IPS-NIHi7 (cell line): ENCODE measurements at regions not wholly inside any gene's neighbourhood (a gene's known extent, or its start where the extent isn't known, plus 50 kb on each side); places are given as distances from the start of the nearest gene placed in this dataset.
"Not testable (repeated sequence)": the region's sequence is repeated elsewhere in the genome, so short reads cannot be mapped to it uniquely, and the experiment has no call there.

Experiments
- DNase-seq: peaks from one replicate; pipeline ENCODE4 v3.0.0; 2012; ENCODE audit warnings: mixed read lengths; ENCODE audit errors: extremely low spot score

DNA sequence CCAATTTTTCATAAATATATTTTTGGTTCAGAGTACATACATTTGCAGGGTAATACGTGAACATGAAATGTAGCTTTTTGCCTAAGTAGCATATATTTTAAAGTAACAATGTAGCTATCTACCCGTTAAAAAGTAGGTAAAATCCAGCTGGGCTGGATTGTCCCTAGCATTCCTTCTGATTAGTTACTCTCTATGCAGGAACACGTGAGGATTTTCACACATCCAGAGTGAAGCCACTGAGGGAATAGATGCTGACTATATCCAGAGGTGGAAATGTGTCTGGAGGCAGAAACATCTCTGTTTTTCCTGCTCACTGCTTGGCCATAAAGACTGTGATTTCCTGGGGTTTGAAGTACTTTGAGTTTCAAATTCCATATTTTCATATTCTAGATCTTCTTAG lies 338.9 kb upstream of the KIAA1217 start:
- DNase-seq = no peak

DNA sequence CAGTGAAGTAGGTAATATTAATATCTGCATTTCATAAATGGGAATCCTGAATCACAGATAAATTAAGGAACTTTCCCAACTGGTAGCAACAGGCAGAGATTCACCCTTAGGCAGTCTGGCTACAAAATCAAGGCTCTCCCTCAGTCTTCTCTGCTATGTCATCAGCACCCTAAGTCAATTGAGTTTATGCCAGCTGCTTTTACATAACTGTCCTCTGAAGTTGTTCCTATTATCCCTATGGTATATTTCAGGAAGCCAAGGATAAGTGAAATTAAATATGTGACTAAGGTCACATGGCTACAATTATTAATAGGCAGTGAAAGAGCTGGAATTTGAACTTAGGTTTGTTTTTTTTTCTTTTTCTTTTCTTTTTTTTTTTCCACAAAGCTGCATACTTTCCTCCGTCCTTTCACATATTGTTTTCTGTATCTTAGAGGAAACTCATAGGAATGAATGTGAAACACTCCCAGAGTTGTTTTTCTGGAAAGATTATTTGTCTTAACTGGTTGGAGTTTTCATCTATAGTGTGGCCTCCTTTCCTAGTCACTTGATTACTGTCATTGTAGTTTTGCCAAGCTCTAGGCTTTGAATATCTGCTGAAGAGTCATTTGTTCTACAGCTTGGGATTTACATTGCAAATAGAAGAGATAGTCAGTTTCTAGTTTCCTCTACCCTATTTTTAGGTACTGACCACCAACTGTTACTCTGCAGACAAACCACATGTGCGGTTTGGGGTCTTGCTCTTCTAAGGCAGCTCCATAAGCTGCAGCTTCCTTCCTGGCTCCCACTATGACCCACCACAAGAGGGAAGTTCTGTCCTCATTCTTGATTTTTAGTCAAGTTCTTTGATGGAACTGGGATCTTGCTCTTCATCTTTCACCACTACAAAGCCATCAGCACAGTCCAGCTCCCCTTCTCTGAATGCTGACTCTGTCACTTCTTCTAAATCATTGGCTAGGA lies 338.0 kb upstream of the KIAA1217 start:
- DNase-seq = no peak

GRCh38 chr10:23872290-23872689 lies 336.6 kb upstream of the KIAA1217 start:
- DNase-seq = no peak

- no peak for DNase-seq
Observed at GRCh38 chr10:23877791-23878320, 331.1 kb upstream of the KIAA1217 start.

- no peak for DNase-seq
Observed at GRCh38 chr10:23884670-23885069, 324.3 kb upstream of the KIAA1217 start.

GRCh38 chr10:23885853-23886252 lies 323.1 kb upstream of the KIAA1217 start:
- no peak for DNase-seq

DNA sequence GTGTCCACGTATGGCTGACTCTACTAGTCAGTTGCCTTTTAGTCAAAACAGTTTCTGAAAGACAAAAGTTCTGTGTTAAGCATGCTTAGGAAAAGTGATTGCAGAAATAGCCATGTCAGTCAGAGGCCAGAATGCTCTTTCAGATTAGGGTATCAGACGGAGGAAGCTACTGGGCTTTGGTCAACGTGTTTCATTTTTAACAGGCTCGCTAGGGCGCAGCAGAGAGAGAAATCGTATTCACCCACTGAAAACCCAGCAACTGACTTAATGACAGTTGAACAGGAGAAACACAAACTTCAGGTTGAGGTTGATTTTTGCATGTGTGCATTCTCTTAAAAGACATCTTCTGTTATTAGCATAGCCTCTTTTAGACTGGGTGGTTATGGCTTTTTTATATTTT lies 322.6 kb upstream of the KIAA1217 start:
- DNase-seq = peak; percentile 48

- DNase-seq = no peak
Observed at GRCh38 chr10:23891301-23891700, 317.6 kb upstream of the KIAA1217 start.

- DNase-seq = no peak
Observed at GRCh38 chr10:23892296-23892695, 316.6 kb upstream of the KIAA1217 start.

DNA sequence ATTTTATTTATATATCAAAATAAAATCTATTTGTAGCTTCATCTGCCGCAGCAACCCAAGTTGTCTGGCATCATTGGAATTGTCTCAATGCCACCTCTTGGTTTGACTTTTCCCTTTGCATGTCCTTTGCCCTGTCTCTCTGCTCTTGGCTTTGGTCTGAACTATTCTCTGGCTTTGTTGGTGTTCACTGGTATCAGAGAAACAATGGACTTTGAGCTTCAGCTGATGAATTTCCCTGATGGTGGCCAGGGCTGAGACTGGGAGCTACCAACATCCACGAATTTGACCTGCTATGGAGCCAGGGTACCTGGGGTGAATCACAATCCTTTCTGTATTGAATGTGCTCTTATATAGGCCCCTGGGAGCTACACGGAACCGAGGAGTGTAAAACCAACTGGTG lies 311.7 kb upstream of the KIAA1217 start:
- no peak for DNase-seq

DNA sequence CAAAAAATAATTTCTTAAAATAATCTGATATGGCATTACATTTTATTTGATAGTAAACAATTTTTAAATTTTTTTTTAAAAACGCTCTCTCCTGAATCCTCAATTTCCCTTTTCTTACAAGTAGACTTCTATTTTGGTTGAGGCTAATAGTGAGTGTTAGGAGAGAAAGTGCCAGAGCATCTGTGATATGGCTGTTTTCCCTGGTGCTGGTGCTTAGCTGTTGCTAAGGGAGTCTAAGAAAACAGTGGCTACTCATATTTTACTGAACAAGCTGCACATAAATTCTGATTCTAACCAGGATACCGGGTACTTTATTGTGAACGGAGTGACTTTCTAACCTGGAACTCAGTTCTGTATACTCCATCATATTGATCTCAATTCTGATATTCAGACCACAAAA lies 311.1 kb upstream of the KIAA1217 start:
- no peak for DNase-seq

DNA sequence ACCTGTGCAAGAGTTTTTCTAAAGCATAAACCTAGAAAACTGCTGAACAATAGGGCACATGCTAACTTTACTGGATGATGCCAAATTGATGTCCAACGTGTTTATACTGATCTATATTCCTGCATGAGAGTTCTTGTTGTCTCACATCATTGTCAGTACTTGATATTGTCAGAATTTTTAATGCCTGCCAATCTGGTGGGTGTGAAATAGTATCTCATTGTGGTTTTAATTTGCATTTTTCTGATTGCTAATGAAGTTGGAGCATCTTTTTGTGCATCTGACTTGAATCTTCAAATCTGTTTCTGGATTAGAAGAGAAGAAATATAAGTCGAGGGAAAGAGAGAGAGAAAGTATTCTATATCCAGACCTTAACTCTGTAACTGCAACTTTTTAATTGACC lies 309.8 kb upstream of the KIAA1217 start:
- no peak for DNase-seq

DNA sequence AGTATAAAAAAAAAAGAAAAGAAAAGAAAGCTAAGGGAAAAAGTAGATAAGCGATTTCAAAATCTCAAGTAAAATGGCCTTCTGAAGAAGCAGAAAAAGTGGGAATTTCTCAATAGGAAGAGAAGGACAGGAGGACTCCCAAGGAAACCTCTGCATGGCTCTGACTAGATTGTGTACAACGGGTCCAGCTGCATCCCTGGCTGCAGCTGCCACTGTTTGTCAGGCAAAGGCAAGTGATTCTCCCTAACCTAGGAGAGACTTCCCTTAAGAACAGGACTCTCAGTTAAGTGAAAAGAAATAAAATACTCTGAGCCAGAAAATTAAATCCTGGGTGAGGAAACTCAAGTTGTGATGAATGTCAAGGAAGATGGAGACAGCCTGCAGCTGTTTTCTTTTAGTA lies 298.6 kb upstream of the KIAA1217 start:
- DNase-seq = no peak

DNA sequence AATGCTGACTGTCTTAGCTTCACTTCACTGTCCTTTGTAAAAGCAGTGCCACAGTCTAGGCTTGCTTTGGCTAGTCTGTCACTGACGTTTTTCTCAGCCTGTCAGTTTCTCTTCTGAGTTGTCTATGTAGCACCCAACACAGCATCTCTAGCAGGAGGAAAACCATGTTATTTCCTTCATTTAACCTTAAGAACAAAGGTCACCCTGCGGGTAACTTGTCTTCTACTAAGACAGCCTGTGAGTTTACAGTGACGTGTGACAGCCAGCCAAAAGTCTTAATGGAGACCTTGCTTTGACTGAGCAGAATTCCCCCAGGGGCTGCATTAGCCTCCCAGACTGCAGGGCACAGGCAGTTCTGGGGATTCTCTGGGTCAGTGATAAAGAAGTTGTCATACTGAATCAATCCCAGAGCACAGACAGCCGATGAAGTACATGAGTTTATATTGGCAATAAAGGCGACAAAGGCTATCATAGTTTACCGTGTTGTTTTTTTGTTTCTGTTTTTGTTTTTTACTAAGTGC lies 296.0 kb upstream of the KIAA1217 start:
- no peak for DNase-seq

DNA sequence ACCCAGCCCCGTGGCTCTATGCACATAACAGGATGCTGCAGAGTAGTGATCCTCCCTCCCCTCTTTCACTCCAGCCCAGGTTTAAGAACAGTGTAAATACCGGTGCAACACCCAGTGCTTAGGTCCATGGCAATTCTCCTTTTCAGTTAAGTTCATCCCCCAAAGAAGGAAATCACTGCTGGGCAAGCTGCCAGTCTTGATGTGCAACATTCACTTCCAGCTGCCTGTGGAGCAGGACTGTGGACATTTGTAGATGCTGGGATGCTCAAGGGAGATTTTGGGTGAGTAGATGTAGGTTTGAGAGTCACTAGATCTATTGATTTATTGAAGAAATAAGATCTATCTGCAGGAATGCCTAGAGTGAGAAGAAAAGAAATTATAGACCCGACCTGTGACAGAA lies 294.3 kb upstream of the KIAA1217 start:
- no peak for DNase-seq

DNA sequence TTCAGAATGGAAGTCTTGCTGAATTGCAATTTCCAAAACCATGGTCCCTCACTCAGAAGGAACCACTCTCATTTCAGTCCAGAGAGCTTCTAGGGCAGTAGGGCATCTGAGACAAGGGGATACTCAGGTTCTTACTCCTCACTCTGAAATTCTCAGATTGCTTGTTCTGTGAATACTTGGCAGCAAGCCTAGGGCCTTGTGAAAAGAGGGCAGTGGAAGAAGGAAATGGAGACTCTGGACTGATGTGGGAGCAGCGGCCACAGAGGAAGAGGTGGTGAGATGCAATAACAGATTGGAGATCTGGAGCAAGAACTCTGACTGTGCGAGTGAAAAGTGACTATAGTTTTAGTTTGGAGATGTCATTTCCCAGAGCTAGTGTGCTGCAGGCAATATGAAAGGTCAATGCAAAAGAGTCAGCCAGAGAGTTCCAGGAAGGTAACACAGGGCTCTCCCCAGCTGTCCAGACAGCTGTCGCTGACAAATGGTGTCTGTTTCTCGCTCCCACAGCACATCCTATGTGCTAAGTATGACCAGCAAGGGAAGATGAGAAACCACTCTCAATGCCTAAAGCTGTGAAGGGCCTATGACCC lies 291.6 kb upstream of the KIAA1217 start:
- no peak for DNase-seq

GRCh38 chr10:23918090-23918723 lies 290.7 kb upstream of the KIAA1217 start:
- DNase-seq = no peak

DNA sequence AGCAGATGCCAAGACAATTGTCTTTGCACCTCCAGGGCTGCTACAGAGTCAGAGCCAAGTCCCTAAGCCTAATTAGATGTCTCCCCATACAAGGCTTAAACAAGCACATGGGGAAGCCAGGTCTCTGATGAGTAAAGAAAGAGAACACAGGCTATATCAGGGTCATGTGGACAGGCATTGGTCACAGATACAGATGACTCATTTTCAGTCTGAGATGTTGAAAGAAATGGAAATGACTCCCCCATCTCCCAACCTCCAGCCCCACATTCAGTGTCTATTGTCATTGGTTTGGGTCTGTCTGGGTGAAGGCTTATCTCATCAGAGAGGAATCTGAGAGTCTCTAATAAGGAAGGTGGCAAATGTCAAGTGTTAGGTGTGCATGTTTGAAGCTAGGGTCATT lies 290.1 kb upstream of the KIAA1217 start:
- peak; percentile 42 for DNase-seq

- no peak for DNase-seq
Observed at GRCh38 chr10:23927576-23928325, 281.2 kb upstream of the KIAA1217 start.

- not testable (repeated sequence) for DNase-seq
Observed at GRCh38 chr10:23934023-23934422, 274.9 kb upstream of the KIAA1217 start.

GRCh38 chr10:23945845-23946244 lies 263.1 kb upstream of the KIAA1217 start:
- DNase-seq = no peak

DNA sequence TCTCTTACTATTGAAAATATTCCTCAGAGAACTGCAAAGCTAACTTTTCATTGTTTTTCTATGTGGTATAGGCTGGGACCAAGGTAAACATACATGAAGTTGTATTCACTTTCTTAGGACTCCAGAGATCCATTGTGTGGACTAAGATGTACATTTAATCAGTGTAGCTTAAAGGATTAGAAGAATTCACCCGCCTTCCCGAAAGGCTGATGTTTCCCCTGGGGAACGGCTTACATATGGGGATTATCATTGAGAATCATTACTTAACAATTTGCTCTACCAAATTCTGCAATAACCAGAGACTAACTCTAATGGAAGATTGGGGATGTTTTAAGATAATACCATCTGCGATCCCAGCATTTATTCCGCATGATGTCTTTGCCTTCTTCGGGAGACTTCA lies 257.1 kb upstream of the KIAA1217 start:
- DNase-seq = no peak
